GM12892 (cell line): ENCODE measurements at regions not wholly inside any gene's neighbourhood (a gene's known extent, or its start where the extent isn't known, plus 50 kb on each side); places are given as distances from the start of the nearest gene placed in this dataset.

Experiments
- POLR2A ChIP-seq: IDR thresholded peaks from 2 replicates; pipeline ENCODE4 v1.6.1; 2011; ENCODE audit warnings: low read depth, low read length, control low read depth
- POLR2AphosphoS5 ChIP-seq: IDR thresholded peaks from 2 replicates; pipeline ENCODE4 v1.6.1; 2011; ENCODE audit warnings: low read depth, low read length, control low read depth
- TAF1 ChIP-seq: IDR thresholded peaks from 2 replicates; pipeline ENCODE4 v1.6.1; 2011; ENCODE audit warnings: low read depth, mild to moderate bottlenecking, control low read depth, low read length, borderline replicate concordance

DNA sequence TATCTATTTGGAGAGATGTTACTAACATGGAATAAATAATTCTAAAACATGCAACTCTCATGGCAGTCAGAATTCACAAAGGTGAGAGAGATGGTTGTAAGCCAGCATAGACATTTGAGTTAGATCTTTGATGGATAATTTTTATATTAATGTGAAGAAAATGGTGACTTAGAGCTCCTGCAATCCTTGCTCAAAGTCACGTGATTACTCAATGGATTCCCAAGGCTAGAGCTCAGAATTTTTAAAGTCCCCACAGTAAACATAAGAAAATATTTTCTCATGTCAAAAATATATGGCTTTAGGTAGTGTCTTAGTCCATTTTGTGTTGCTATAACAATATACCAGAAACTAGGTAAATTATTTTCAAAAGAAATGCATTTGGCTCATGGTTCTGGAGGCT is 281.5 kb upstream of the PRKD1 start:
- TF ChIP-seq POLR2AphosphoS5 (no peak), POLR2A (no peak), TAF1 (no peak)
